Right atrium auricular region (tissue), 2 donors: ENCODE measurements at regions not wholly inside any gene's neighbourhood (a gene's known extent, or its start where the extent isn't known, plus 50 kb on each side); places are given as distances from the start of the nearest gene placed in this dataset.

Source experiments
- DNase-seq: peaks from one replicate; pipeline ENCODE4 v3.0.0-alpha.2; 2019; ENCODE audit warnings: low spot score
- H3K27ac ChIP-seq, 2 donors: fragments of 200-600 bp; sonication (generic); 1 replicate in 1 of 2; 2 replicates in 1 of 2; pipeline ENCODE4 v1.5.1; 2016 to 2019
- H3K27me3 ChIP-seq, 2 donors: fragments of 200-600 bp; sonication (generic); one replicate each; pipeline versions ENCODE4 v1.5.1 to v1.6.0; 2017 to 2019
- H3K36me3 ChIP-seq: fragments of 200-600 bp; sonication (generic); one replicate; pipeline ENCODE4 v1.5.1; 2016
- H3K4me1 ChIP-seq, 2 donors: fragments of 200-600 bp; sonication (generic); one replicate each; pipeline versions ENCODE4 v1.5.1 to v1.6.0; 2017 to 2019
- H3K4me3 ChIP-seq, 2 donors: fragments of 200-600 bp; sonication (generic); 1 replicate in 1 of 2; 2 replicates in 1 of 2; pipeline ENCODE4 v1.5.1; 2017 to 2019; ENCODE audit warnings: mild to moderate bottlenecking in 1 of 2, moderate library complexity in 1 of 2
- H3K9me3 ChIP-seq, 2 donors: fragments of 200-600 bp; sonication (generic); one replicate each; pipeline ENCODE4 v1.5.1; 2019
- CTCF ChIP-seq, 2 donors: fragments of 200-600 bp; sonication (generic); IDR thresholded peaks; one replicate each; pipeline ENCODE4 v1.5.1; 2019; ENCODE audit warnings: antibody characterized with exemption in 2 of 2

GRCh38 chr10:2543974-2544373 lies 523.4 kb upstream of the PFKP start:
- no peaks in the 10 kb centered on the region for H3K9me3 ChIP-seq
- no peak overlapping the region for H3K27ac ChIP-seq
- TF ChIP-seq CTCF (IDR thresholded peaks at IDR 0.05) = no peak
- DNase-seq = no peak
- H3K4me1 ChIP-seq = no peaks in the 10 kb centered on the region
- H3K36me3 ChIP-seq = no peaks in the 10 kb centered on the region
- H3K4me3 ChIP-seq = no peak overlapping the region
- H3K27me3 ChIP-seq = no peaks in the 10 kb centered on the region

- H3K27ac ChIP-seq = no peak overlapping the region
- no peak for DNase-seq
- H3K4me3 ChIP-seq = no peak overlapping the region
- no peaks in the 10 kb centered on the region for H3K4me1 ChIP-seq
- H3K36me3 ChIP-seq = no peaks in the 10 kb centered on the region
- no peaks in the 10 kb centered on the region for H3K9me3 ChIP-seq
- H3K27me3 ChIP-seq = no peaks in the 10 kb centered on the region
- no peak for TF ChIP-seq CTCF (IDR thresholded peaks at IDR 0.05)
Measured at GRCh38 chr10:2543142-2543886, 524.0 kb upstream of the PFKP start.

GRCh38 chr10:2541176-2541575 lies 526.2 kb upstream of the PFKP start:
- no peaks in the 10 kb centered on the region for H3K9me3 ChIP-seq
- no peak overlapping the region for H3K4me3 ChIP-seq
- DNase-seq = no peak

GRCh38 chr10:2529945-2530344 lies 537.4 kb upstream of the PFKP start:
- H3K4me1 ChIP-seq = no peaks in the 10 kb centered on the region
- H3K9me3 ChIP-seq = no peaks in the 10 kb centered on the region
- no peaks in the 10 kb centered on the region for H3K36me3 ChIP-seq
- H3K4me3 ChIP-seq = no peak overlapping the region
- TF ChIP-seq CTCF (IDR thresholded peaks at IDR 0.05) = no peak
- H3K27me3 ChIP-seq = no peaks in the 10 kb centered on the region
- DNase-seq = no peak
- no peak overlapping the region for H3K27ac ChIP-seq

More at GRCh38 chr10:2541176-2541575, 526.2 kb upstream of the PFKP start:
- H3K4me1 ChIP-seq = no peaks in the 10 kb centered on the region
- no peak for TF ChIP-seq CTCF (IDR thresholded peaks at IDR 0.05)
- no peak overlapping the region for H3K27ac ChIP-seq
- H3K27me3 ChIP-seq = no peaks in the 10 kb centered on the region
- H3K36me3 ChIP-seq = no peaks in the 10 kb centered on the region

GRCh38 chr10:2525781-2526180 lies 541.6 kb upstream of the PFKP start:
- no peak for TF ChIP-seq CTCF (IDR thresholded peaks at IDR 0.05)
- Histone ChIP-seq H3K4me3 (no peak overlapping the region), H3K4me1 (no peaks in the 10 kb centered on the region), H3K36me3 (no peaks in the 10 kb centered on the region), H3K27me3 (no peaks in the 10 kb centered on the region), H3K9me3 (no peaks in the 10 kb centered on the region), H3K27ac (no peak overlapping the region)
- no peak for DNase-seq

GRCh38 chr10:2519139-2519538 lies 548.2 kb upstream of the PFKP start:
- Histone ChIP-seq H3K9me3 (no peaks in the 10 kb centered on the region), H3K4me3 (no peak overlapping the region), H3K27ac (no peak overlapping the region), H3K4me1 (no peaks in the 10 kb centered on the region), H3K36me3 (no peaks in the 10 kb centered on the region), H3K27me3 (no peaks in the 10 kb centered on the region)
- no peak for TF ChIP-seq CTCF (IDR thresholded peaks at IDR 0.05)
- DNase-seq = no peak
